GM19238 (cell line): ENCODE measurements at regions not wholly inside any gene's neighbourhood (a gene's known extent, or its start where the extent isn't known, plus 50 kb on each side); places are given as distances from the start of the nearest gene placed in this dataset.

ENCODE experiments used
- DNase-seq: peaks from one replicate; pipeline ENCODE4 v3.0.0; 2011; ENCODE audit warnings: low spot score; ENCODE audit not compliant: insufficient read length

- no peak for DNase-seq
Measured at GRCh38 chr6:15804164-15805154, 141.6 kb upstream of the DTNBP1 start.

DNA sequence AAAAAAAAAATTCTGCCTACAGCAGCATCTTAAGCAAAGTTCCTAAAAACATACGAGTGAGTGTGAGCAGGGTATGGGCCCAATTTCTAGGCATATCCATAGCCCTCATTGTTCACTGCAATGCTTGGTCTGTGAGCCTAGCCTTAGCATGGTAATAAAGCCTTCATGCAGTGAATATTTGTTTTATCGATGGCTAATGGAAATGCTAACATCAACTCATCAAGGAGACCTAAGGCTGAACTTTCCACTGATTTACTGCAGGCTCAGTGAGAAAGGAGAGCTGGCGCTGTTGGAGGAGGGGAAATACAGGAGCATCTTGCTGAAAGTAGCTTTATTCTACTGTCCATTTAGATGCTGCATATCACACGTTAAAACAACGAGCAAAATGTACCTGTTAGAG lies 139.6 kb upstream of the DTNBP1 start:
- DNase-seq: no peak

GRCh38 chr6:15801912-15802311 lies 139.1 kb upstream of the DTNBP1 start:
- DNase-seq: no peak

DNA sequence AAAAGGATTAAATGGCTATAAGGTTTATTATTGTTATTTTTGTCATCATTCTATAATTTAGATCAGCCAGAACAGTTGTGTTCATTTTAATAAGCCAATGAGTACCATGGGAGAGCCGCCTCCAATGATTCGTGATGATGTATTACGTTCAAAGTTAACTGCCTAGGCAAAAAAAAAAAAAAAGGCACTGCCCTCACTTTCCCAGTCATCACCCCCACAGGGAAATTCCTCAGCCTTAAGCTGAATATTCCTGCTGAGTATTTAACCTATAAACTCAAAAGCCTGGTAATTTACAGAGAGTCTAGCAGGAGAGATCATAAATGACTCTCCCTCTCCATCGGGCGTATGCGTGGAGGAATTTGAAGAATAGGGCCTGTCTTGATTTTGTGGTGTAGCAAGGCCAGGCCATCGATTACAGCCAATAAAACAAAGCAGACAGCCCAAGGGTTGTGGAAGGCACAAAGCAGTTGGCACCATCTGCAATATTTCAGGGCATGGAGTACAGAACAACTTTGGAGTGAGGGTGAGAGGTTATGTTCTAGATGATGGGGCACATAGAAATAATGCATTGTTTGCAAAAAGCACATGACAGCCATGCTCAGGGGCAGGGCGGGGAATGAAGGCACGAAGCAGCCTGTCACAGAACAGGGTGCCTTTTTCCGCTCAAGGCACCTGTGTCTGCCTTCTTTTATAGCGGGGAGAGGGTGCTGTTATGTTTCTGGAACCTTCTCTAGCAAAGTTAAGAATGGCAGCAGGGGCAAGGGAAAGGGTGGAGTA lies 138.2 kb upstream of the DTNBP1 start:
- DNase-seq: no peak

- no peak for DNase-seq
Measured at GRCh38 chr6:15798533-15799255, 135.9 kb upstream of the DTNBP1 start.

DNA sequence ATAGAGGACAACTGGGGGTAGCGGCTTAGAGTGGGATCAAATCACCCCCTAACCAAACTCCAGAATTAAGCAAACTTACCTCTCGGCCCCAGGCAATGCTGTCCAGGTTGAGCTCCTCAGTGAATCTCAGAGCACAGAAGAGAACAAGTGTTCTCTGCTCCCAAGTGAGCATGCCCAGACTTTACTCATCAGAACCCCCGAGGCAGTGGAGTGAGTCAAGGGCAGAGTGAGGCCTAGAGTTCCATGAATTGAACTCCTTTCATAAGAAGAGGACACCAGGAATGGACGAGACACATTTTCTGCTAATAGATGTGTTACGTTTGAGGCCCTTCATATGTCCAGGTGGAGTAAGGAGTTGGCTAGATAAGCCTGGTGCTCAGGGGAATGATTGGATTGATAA lies 134.0 kb upstream of the DTNBP1 start:
- DNase-seq: no peak

- DNase-seq: no peak
Measured at GRCh38 chr6:15796130-15796771, 133.4 kb upstream of the DTNBP1 start.

- no peak for DNase-seq
Measured at GRCh38 chr6:15793826-15794225, 131.0 kb upstream of the DTNBP1 start.

- no peak for DNase-seq
Measured at GRCh38 chr6:15793288-15793687, 130.5 kb upstream of the DTNBP1 start.

DNA sequence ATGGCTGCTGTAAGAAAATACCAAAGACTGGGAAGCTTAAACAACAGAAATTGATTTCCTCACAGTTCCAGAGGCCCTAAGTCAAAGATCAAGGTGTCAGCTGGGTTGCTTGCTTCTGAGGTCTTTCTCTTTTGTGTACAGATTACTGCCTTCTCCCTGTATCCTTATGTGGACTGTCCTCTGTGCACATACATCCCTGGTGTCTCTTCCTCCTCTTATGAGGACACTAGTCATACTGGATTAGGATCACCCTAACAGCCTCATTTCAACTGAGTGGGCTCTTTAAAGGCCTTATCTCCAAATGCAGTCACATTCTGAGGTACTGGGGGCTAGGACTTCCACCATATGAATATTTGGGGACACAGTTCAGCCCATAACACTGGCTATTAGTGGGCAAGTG lies 130.0 kb upstream of the DTNBP1 start:
- DNase-seq: no peak

GRCh38 chr6:15791448-15792181 lies 128.8 kb upstream of the DTNBP1 start:
- DNase-seq: no peak

DNA sequence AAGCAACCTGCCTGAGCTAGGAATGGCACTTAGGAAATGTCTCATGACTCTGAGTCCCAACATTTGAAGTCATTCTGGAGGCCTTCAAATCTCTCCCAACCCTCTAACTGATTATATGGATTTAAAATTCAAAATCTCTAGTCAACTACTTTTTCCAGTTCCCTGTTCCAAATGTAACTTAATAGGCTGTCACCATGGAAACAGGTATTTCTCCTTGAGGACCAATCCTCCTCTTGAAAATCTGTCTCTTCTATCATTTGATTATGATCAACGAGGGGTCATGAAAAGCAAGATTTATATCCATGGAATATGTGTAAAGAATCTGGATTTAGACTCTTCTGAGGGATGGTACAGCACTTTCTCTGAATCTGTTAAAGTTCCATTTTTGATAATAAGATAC lies 127.3 kb upstream of the DTNBP1 start:
- no peak for DNase-seq

- no peak for DNase-seq
Measured at GRCh38 chr6:15786846-15787245, 124.0 kb upstream of the DTNBP1 start.

DNA sequence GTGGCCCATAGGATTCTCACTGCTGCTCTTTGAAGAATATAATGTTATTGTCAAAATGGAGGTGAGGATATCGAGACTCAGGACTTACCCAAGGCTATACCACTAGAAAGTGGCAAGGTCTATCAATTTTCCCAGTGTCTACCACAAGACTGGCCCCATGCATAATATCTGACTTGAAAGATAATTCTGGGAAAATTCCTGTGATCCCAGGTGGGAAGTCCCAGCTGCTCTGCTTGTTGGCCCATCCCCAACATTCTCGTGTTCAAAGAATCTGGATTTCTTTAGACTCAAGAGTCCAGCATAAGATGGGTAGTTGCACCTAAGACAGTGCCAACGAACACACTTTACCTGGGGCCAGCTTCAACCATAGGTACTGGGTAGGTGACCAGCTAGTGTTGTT lies 120.7 kb upstream of the DTNBP1 start:
- no peak for DNase-seq

DNA sequence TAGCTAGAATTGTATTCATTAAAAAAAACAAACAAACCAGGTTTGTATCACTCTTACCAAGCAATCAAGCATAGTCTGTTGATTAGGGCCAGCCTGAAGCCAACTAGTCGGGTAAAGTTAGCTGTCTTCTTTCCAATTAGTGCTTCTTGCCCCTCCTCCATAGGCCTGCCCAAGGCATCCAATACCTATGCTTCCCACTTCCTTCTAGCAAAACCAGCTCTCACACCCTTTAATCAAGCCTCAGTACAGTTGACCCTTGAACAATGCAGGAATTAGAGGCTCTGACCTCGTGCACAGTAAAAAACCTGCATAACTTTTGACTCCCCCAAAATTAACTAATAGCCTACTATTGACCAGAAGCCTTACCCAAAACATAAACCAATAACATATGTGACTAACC lies 119.1 kb upstream of the DTNBP1 start:
- DNase-seq: no peak

GRCh38 chr6:15781333-15781732 lies 118.5 kb upstream of the DTNBP1 start:
- DNase-seq: no peak

GRCh38 chr6:15780437-15780836 lies 117.6 kb upstream of the DTNBP1 start:
- DNase-seq: no peak

DNA sequence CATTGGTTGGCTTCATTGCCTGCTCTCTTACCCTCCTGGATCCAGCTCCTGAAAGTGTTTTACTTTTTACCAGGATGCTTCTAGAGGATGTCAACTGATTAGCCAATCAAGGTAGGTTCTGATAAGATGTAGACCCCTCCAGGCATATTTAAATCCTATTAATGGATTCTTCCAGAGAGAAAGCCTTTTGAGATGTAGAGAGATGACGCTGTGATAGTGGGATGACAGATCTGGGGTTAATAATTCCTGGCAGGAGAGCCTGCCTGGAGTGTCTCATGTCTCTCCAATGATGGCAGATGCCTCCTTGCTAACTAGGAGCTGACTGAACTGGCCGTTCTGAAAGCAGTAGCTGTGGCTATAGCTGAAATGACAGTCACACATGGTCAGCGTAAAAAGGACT lies 116.9 kb upstream of the DTNBP1 start:
- DNase-seq: no peak

DNA sequence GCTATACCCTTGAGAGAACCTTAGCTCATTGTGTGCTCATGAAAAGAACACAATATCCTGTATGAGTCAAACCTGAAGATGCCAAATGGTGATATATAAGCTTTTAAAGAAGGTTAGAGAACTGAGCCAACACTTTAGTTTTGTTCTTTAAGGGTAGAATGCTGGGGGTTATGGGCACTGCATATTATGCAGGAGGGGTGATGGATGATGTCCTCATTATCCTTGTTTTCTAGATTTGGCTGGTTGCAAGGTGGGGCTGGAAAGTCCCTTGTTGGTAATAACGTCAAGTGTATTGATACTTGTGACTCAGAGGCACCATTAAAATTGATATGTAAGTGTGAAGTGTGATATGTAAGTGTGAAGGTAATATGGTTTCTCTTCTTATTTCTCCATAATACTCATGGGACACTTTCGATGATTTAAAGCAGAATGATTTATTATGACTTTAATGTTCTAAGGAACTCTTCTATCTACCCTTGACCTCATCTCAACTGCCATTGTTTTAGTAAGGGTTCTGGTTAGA lies 113.7 kb upstream of the DTNBP1 start:
- DNase-seq: no peak

DNA sequence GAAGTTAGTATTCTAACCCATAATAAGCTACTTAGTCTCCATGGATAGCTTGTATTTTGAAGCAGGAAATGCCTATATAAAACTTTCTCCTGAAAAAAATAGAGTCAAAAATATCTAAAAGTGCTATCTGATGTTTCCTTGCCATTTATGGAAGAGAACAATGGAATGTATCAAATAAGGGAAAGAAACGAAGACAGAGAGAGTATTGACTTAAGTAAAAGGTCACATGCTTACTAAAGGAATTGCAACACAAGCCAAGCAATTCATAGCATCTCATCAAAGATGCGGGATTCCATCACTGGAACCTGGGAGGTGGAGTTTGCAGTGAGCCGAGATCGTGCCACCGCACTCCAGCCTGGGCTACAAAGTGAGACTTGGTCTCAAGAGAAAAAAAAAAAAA lies 112.9 kb upstream of the DTNBP1 start:
- DNase-seq: no peak
